ENCODE measurements at regions not wholly inside any gene's neighbourhood (a gene's known extent, or its start where the extent isn't known, plus 50 kb on each side); places are given as distances from the start of the nearest gene placed in this dataset.
"Not testable (repeated sequence)": the region's sequence is repeated elsewhere in the genome, so short reads cannot be mapped to it uniquely, and the experiment has no call there.

GRCh38 chr2:595831-596592 is 81.2 kb downstream of the TMEM18 start:
- DNase-seq = no peak

GRCh38 chr2:595141-595815 is 81.9 kb downstream of the TMEM18 start:
- DNase-seq = no peak

GRCh38 chr2:594297-594949 is 82.8 kb downstream of the TMEM18 start:
- DNase-seq = no peak

- DNase-seq = no peak
Measured at GRCh38 chr2:593356-594026, 83.7 kb downstream of the TMEM18 start.

GRCh38 chr2:592737-593136 is 84.5 kb downstream of the TMEM18 start:
- no peak for DNase-seq

GRCh38 chr2:590214-591175 is 86.7 kb downstream of the TMEM18 start:
- no peak for DNase-seq

- DNase-seq = no peak
Measured at GRCh38 chr2:589281-590130, 87.7 kb downstream of the TMEM18 start.

- DNase-seq = no peak
Measured at GRCh38 chr2:588074-588645, 89.0 kb downstream of the TMEM18 start.

- no peak for DNase-seq
Measured at GRCh38 chr2:587087-587960, 89.9 kb downstream of the TMEM18 start.

GRCh38 chr2:586641-587076 is 90.5 kb downstream of the TMEM18 start:
- no peak for DNase-seq

- DNase-seq = no peak
Measured at GRCh38 chr2:584863-585823, 92.1 kb downstream of the TMEM18 start.

GRCh38 chr2:583666-584065 is 93.5 kb downstream of the TMEM18 start:
- no peak for DNase-seq

GRCh38 chr2:582792-583528 is 94.2 kb downstream of the TMEM18 start:
- DNase-seq = no peak

- DNase-seq = not testable (repeated sequence)
Measured at GRCh38 chr2:582289-582688, 94.9 kb downstream of the TMEM18 start.

GRCh38 chr2:579961-580360 is 97.2 kb downstream of the TMEM18 start:
- no peak for DNase-seq

GRCh38 chr2:579351-579886 is 97.8 kb downstream of the TMEM18 start:
- no peak for DNase-seq
